ENCODE measurements at regions not wholly inside any gene's neighbourhood (a gene's known extent, or its start where the extent isn't known, plus 50 kb on each side); places are given as distances from the start of the nearest gene placed in this dataset.

- Histone ChIP-seq H4K20me1 (replicated peaks; ENCODE audit: control insufficient read depth, extremely low read depth, insufficient read depth, low read length) (no peaks in the 10 kb centered on the region), H3K9me3 (replicated peaks; ENCODE audit: control insufficient read depth, insufficient read depth, low read length) (no peaks in the 10 kb centered on the region), H3K4me1 (ENCODE audit: control insufficient read depth, extremely low read depth, insufficient read depth, low read length) (no peaks in the 10 kb centered on the region), H2AFZ (ENCODE audit: low read depth, low read length) (no peak overlapping the region), H3K27ac (ENCODE audit: insufficient read depth, low read depth, low read length) (no peak overlapping the region), H3K27me3 (ENCODE audit: control insufficient read depth in 2 of 2, insufficient read depth in 2 of 2, low read length in 2 of 2) (no peaks in the 10 kb centered on the region), H3K36me3 (ENCODE audit: control insufficient read depth in 2 of 2, extremely low read depth in 1 of 2, insufficient read depth in 2 of 2, low read length in 2 of 2) (no peaks in the 10 kb centered on the region), H3K4me3 (replicated peaks in 1 of 3; ENCODE audit: insufficient read depth in 1 of 3, low read depth in 1 of 3, low read length in 3 of 3) (no peak overlapping the region), H3K9ac (replicated peaks; ENCODE audit: extremely low read depth, insufficient read depth, low read length) (no peak overlapping the region), H3K79me2 (ENCODE audit: control insufficient read depth, insufficient read depth, low read length) (no peaks in the 10 kb centered on the region), H3K9me1 (replicated peaks; ENCODE audit: control insufficient read depth, extremely low read depth, insufficient read depth, low read length) (no peaks in the 10 kb centered on the region), H3K4me2 (ENCODE audit: insufficient read depth, low read length) (no peak overlapping the region)
- intact Hi-C loops (cut with micrococcal nuclease) (no loop called here), dilution Hi-C loops (cut with MboI; ENCODE audit: extremely low pct_ligation_motif_present, low sequenced_read_pairs) (no loop called here)
- FAIRE-seq, result no peak
- no peak for DNase-seq (ENCODE audit: low read depth, low spot score)
- ChIA-PET CTCF (no interaction called here), POLR2A (no interaction called here)
- no TSS peak for BruUV-seq (replicated peaks)
- no peak for TF ChIP-seq CTCF (IDR thresholded peaks at IDR 0.05; ENCODE audit: extremely low read depth in 1 of 2, insufficient read depth in 1 of 2, low read depth in 1 of 2, low read length in 2 of 2)
- no peak for TF ChIP-seq FOS (IDR thresholded peaks at IDR 0.05; ENCODE audit: borderline replicate concordance, insufficient read depth, low read length)
- TF ChIP-seq MYC (IDR thresholded peaks at IDR 0.05; ENCODE audit: low read depth, low read length), result no peak
- no peak for TF ChIP-seq EZH2 (IDR thresholded peaks at IDR 0.05; ENCODE audit: borderline replicate concordance, low read depth, low read length, severe bottlenecking)
- no peak for TF ChIP-seq POLR2A (IDR thresholded peaks at IDR 0.05; ENCODE audit: low read depth, low read length)
- no peak for TF ChIP-seq JUN (IDR thresholded peaks at IDR 0.05; ENCODE audit: borderline replicate concordance, insufficient read depth, insufficient read length, low read depth)
- no peak for TF ChIP-seq MAX (IDR thresholded peaks at IDR 0.05; ENCODE audit: insufficient read depth, insufficient read length)
- TF ChIP-seq GATA2 (IDR thresholded peaks at IDR 0.05; ENCODE audit: insufficient read depth, insufficient read length, low read depth, low read length), result no peak
- no peak for TF ChIP-seq POLR2AphosphoS5 (IDR thresholded peaks at IDR 0.05; ENCODE audit: insufficient read depth, low read depth, low read length)
Observed at GRCh38 chr6:113486199-113486598, 370.9 kb upstream of the MARCKS start.

Measured in endothelial cell of umbilical vein (primary cell).